ENCODE measurements at regions not wholly inside any gene's neighbourhood (a gene's known extent, or its start where the extent isn't known, plus 50 kb on each side); places are given as distances from the start of the nearest gene placed in this dataset.

- no peaks in the 10 kb centered on the region for H3K27me3 ChIP-seq
- no peak overlapping the region for H3K4me3 ChIP-seq
- WGBS = 83% methylated on average over 2 of the region's 2 CpGs
- H3K4me1 ChIP-seq = no peaks in the 10 kb centered on the region
- no peaks in the 10 kb centered on the region for H3K36me3 ChIP-seq
- no peak for DNase-seq (ENCODE audit: low spot score in 2 of 2)
- TF ChIP-seq POLR2AphosphoS5 (IDR thresholded peaks at IDR 0.05) = no peak
- no peak for TF ChIP-seq POLR2A (IDR thresholded peaks at IDR 0.05)
- TF ChIP-seq, protein P1, sequence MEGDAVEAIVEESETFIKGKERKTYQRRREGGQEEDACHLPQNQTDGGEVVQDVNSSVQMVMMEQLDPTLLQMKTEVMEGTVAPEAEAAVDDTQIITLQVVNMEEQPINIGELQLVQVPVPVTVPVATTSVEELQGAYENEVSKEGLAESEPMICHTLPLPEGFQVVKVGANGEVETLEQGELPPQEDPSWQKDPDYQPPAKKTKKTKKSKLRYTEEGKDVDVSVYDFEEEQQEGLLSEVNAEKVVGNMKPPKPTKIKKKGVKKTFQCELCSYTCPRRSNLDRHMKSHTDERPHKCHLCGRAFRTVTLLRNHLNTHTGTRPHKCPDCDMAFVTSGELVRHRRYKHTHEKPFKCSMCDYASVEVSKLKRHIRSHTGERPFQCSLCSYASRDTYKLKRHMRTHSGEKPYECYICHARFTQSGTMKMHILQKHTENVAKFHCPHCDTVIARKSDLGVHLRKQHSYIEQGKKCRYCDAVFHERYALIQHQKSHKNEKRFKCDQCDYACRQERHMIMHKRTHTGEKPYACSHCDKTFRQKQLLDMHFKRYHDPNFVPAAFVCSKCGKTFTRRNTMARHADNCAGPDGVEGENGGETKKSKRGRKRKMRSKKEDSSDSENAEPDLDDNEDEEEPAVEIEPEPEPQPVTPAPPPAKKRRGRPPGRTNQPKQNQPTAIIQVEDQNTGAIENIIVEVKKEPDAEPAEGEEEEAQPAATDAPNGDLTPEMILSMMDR (IDR thresholded peaks at IDR 0.05) = no peak
- no peak for TF ChIP-seq EP300 (IDR thresholded peaks at IDR 0.05)
- H3K9me3 ChIP-seq = no peaks in the 10 kb centered on the region
- H3K27ac ChIP-seq = no peak overlapping the region
Measured at GRCh38 chr13:64819081-64819480, 2411.1 kb downstream of the PCDH9 start.

DNA sequence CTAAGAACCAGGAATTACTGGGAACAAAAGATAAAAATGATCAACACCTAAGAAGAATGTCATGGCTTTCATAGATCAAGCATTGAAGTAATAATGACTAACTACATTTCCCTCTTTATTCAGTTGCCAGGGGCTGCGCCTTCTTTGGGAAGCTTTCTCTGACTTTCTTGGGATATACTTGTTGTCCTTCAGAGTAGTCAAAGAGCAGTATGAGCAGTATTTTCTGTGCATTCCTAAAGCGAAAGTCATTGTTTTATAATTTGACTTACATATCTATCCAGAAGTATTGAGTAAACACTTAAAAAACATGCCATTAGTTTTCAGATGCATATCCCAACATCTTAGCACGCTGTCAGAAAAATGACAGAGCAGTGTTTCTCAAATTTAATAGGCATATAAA is 2412.4 kb downstream of the PCDH9 start:
- H3K27ac ChIP-seq = no peak overlapping the region
- WGBS = 75% methylated on average over 3 of the region's 3 CpGs
- DNase-seq (ENCODE audit: low spot score in 2 of 2) = no peak
- no peaks in the 10 kb centered on the region for H3K4me1 ChIP-seq
- no peaks in the 10 kb centered on the region for H3K27me3 ChIP-seq
- no peaks in the 10 kb centered on the region for H3K9me3 ChIP-seq
- no peaks in the 10 kb centered on the region for H3K36me3 ChIP-seq
- no peak for TF ChIP-seq POLR2A (IDR thresholded peaks at IDR 0.05)
- TF ChIP-seq POLR2AphosphoS5 (IDR thresholded peaks at IDR 0.05) = no peak
- TF ChIP-seq EP300 (IDR thresholded peaks at IDR 0.05) = no peak
- TF ChIP-seq, protein P1 (IDR thresholded peaks at IDR 0.05) = no peak
- no peak overlapping the region for H3K4me3 ChIP-seq

- no peaks in the 10 kb centered on the region for H3K27me3 ChIP-seq
- no peak overlapping the region for H3K4me3 ChIP-seq
- WGBS = 86% methylated on average over 3 of the region's 3 CpGs
- H3K36me3 ChIP-seq = no peaks in the 10 kb centered on the region
- H3K27ac ChIP-seq = no peak overlapping the region
- no peaks in the 10 kb centered on the region for H3K9me3 ChIP-seq
- DNase-seq (ENCODE audit: low spot score in 2 of 2) = no peak
- TF ChIP-seq EP300 (IDR thresholded peaks at IDR 0.05) (no peak), POLR2AphosphoS5 (IDR thresholded peaks at IDR 0.05) (no peak), POLR2A (IDR thresholded peaks at IDR 0.05) (no peak)
- TF ChIP-seq, protein P1 (IDR thresholded peaks at IDR 0.05) = no peak
- no peaks in the 10 kb centered on the region for H3K4me1 ChIP-seq
Measured at GRCh38 chr13:64810750-64811149, 2419.4 kb downstream of the PCDH9 start.

DNA sequence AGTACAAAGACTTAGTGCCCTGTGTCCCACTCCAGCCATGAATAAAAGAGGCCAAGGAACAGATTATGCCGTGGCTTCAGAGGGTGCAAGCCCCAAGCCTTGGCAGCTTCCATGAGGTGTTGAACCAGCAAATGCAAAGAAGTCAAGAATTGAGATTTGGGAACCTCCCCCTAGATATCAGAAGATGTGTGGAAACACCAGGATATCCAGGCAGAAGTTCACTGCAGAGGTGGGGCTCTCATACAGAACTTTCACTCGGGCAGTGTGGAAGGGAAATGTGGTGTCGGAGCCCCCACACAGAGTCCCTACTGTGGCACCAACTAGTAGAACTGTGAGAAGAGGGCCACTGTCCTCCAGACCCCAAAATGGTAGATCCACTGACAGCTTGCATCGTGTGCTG is 2421.4 kb downstream of the PCDH9 start:
- TF ChIP-seq EP300 (IDR thresholded peaks at IDR 0.05) = no peak
- TF ChIP-seq, protein P1 (IDR thresholded peaks at IDR 0.05) = no peak
- Histone ChIP-seq H3K36me3 (no peaks in the 10 kb centered on the region), H3K4me3 (no peak overlapping the region), H3K9me3 (no peaks in the 10 kb centered on the region), H3K27ac (no peak overlapping the region), H3K4me1 (no peaks in the 10 kb centered on the region), H3K27me3 (no peaks in the 10 kb centered on the region)
- no peak for DNase-seq (ENCODE audit: low spot score in 2 of 2)
- 85% methylated on average over 4 of the region's 4 CpGs for WGBS

DNA sequence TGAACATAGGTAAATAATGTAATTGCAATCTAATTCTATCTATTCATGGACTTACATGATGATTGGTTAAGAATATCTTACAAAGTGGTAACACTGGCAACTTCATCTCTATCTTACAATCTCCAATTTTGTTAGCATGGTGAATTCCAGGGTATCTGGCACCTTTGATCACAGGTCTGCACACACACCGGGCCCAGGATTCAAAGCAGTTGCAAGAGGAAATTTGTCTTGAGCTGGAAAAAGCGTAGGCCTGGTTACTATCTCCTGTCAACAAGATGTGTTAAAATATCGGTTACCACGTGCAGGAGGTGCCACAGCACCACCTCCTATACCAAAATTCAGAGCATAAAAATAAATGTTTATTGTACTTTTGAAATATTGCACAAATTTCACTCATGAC is 2428.4 kb downstream of the PCDH9 start:
- Histone ChIP-seq H3K9me3 (no peaks in the 10 kb centered on the region), H3K27me3 (no peaks in the 10 kb centered on the region), H3K4me3 (no peak overlapping the region), H3K4me1 (no peaks in the 10 kb centered on the region), H3K36me3 (no peaks in the 10 kb centered on the region), H3K27ac (no peak overlapping the region)
- 64% methylated on average over 4 of the region's 4 CpGs for WGBS
- TF ChIP-seq POLR2AphosphoS5 (IDR thresholded peaks at IDR 0.05) (no peak), POLR2A (IDR thresholded peaks at IDR 0.05) (no peak), EP300 (IDR thresholded peaks at IDR 0.05) (no peak)
- TF ChIP-seq, protein P1 (IDR thresholded peaks at IDR 0.05) = no peak
- DNase-seq (ENCODE audit: low spot score in 2 of 2) = no peak

Measured in suprapubic skin (tissue), 4 donors.